ENCODE measurements at regions not wholly inside any gene's neighbourhood (a gene's known extent, or its start where the extent isn't known, plus 50 kb on each side); places are given as distances from the start of the nearest gene placed in this dataset.

- TF ChIP-seq POLR2A (IDR thresholded peaks at IDR 0.05) (no peak), POLR2AphosphoS5 (IDR thresholded peaks at IDR 0.05) (no peak), EP300 (IDR thresholded peaks at IDR 0.05) (no peak)
- TF ChIP-seq, protein P1, sequence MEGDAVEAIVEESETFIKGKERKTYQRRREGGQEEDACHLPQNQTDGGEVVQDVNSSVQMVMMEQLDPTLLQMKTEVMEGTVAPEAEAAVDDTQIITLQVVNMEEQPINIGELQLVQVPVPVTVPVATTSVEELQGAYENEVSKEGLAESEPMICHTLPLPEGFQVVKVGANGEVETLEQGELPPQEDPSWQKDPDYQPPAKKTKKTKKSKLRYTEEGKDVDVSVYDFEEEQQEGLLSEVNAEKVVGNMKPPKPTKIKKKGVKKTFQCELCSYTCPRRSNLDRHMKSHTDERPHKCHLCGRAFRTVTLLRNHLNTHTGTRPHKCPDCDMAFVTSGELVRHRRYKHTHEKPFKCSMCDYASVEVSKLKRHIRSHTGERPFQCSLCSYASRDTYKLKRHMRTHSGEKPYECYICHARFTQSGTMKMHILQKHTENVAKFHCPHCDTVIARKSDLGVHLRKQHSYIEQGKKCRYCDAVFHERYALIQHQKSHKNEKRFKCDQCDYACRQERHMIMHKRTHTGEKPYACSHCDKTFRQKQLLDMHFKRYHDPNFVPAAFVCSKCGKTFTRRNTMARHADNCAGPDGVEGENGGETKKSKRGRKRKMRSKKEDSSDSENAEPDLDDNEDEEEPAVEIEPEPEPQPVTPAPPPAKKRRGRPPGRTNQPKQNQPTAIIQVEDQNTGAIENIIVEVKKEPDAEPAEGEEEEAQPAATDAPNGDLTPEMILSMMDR (IDR thresholded peaks at IDR 0.05), result no peak
These were observed 1049.8 kb upstream of the GRIA3 start for GRCh38 chrX:122134291-122134690.
